ENCODE measurements at regions not wholly inside any gene's neighbourhood (a gene's known extent, or its start where the extent isn't known, plus 50 kb on each side); places are given as distances from the start of the nearest gene placed in this dataset.

DNA sequence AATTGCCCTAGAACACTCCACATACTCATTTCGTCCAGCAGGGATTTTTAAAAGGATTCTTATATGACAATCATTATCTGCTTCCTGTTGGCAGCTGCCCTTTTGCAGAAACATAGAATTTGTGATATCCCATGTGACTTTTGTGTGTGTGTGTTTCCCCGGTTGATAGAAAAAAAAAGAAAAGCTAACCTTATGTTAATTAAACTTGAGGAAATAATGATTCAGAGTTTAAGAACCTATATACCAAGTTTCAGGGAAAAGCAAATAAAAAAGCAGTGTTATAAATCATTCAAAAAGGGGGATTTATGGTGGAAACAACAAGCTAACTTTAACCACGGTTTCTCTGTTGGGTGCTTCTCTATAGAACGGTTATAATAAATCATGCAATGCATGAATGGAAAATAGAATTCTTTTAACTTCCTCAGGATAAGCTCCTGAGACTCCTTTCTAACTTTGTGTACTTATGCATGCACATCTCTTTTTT lies 826.9 kb upstream of the EYS start:
- DNase-seq, result no peak
- TF ChIP-seq, protein P1, sequence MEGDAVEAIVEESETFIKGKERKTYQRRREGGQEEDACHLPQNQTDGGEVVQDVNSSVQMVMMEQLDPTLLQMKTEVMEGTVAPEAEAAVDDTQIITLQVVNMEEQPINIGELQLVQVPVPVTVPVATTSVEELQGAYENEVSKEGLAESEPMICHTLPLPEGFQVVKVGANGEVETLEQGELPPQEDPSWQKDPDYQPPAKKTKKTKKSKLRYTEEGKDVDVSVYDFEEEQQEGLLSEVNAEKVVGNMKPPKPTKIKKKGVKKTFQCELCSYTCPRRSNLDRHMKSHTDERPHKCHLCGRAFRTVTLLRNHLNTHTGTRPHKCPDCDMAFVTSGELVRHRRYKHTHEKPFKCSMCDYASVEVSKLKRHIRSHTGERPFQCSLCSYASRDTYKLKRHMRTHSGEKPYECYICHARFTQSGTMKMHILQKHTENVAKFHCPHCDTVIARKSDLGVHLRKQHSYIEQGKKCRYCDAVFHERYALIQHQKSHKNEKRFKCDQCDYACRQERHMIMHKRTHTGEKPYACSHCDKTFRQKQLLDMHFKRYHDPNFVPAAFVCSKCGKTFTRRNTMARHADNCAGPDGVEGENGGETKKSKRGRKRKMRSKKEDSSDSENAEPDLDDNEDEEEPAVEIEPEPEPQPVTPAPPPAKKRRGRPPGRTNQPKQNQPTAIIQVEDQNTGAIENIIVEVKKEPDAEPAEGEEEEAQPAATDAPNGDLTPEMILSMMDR (IDR thresholded peaks at IDR 0.05; ENCODE audit: low read depth, low read length, missing control alignments), result no peak
- H3K4me3 ChIP-seq (ENCODE audit: low read depth, low read length), result no peak overlapping the region
- no peaks in the 10 kb centered on the region for H3K36me3 ChIP-seq (replicated peaks)
- in situ Hi-C loops (cut with HindIII; ENCODE audit: low pct_ligation_motif_present, low sequenced_read_pairs), result no loop called here
- H3K27me3 ChIP-seq (replicated peaks), result no peaks in the 10 kb centered on the region
- no peak overlapping the region for H3K27ac ChIP-seq

DNA sequence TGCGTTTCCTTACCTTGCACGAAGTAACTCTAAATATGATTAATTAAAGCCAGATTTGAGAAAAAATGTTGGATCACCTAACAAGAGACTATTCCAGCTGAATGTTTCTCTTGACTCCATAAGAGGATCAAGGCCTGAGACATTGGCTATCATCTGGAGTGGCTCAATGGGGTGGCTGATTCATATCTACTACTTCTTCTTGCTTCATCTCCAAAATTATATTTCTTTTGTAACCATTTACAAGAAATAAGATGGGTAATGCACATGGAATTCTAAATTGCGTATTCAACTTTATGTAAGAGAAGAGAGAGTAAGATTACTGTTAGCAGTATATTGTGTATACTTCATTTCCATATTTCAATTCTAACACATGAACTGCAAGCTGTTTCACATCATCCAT lies 819.0 kb upstream of the EYS start:
- H3K36me3 ChIP-seq (replicated peaks), result no peaks in the 10 kb centered on the region
- H3K4me3 ChIP-seq (ENCODE audit: low read depth, low read length), result no peak overlapping the region
- H3K27me3 ChIP-seq (replicated peaks), result no peaks in the 10 kb centered on the region
- no peak overlapping the region for H3K27ac ChIP-seq
- in situ Hi-C loops (cut with HindIII; ENCODE audit: low pct_ligation_motif_present, low sequenced_read_pairs), result no loop called here
- DNase-seq, result no peak
- TF ChIP-seq, protein P1 (IDR thresholded peaks at IDR 0.05; ENCODE audit: low read depth, low read length, missing control alignments), result no peak

DNA sequence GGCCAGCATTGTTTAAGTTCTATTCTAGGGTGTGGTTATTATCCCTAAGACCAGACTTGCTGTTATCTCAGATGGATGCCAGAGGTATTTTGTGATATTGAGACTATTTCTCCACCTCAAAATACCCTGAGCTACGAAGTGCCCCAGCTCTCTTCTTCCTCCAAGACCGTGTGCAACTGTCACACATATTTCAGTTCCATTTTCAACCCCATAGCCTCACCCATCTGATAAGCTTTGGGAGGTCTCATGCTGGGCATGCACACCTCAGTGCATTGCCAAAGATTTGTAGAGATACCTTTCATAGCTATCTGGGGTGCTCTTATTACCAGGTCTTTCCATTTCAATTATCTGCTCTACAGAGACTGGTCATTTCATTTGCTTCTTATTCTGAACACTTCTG lies 815.8 kb upstream of the EYS start:
- no peak for DNase-seq
- H3K4me3 ChIP-seq (ENCODE audit: low read depth, low read length), result no peak overlapping the region
- no peaks in the 10 kb centered on the region for H3K27me3 ChIP-seq (replicated peaks)
- in situ Hi-C loops (cut with HindIII; ENCODE audit: low pct_ligation_motif_present, low sequenced_read_pairs), result no loop called here
- H3K27ac ChIP-seq, result no peak overlapping the region
- H3K36me3 ChIP-seq (replicated peaks), result no peaks in the 10 kb centered on the region
- TF ChIP-seq, protein P1 (IDR thresholded peaks at IDR 0.05; ENCODE audit: low read depth, low read length, missing control alignments), result no peak

DNA sequence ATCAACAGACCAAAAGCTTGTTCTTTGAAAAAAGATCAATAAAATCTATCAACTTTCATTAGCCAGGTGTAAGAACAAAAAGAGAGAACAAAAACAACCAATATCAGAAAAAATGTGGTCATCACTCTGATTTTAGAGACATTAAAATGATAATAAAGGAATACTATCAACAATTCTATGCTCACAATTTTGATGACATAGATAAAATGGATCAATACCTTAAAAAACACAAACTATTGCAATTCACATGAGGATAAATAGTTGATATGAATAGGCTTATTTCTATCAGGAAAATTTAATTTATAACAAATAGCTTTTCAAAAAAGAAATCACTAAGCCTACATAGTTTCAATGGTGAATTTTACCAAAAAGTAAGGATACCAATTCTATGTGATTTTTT lies 809.4 kb upstream of the EYS start:
- H3K4me3 ChIP-seq (ENCODE audit: low read depth, low read length), result no peak overlapping the region
- H3K36me3 ChIP-seq (replicated peaks), result no peaks in the 10 kb centered on the region
- TF ChIP-seq, protein P1 (IDR thresholded peaks at IDR 0.05; ENCODE audit: low read depth, low read length, missing control alignments), result no peak
- in situ Hi-C loops (cut with HindIII; ENCODE audit: low pct_ligation_motif_present, low sequenced_read_pairs), result no loop called here
- DNase-seq, result no peak
- H3K27ac ChIP-seq, result no peak overlapping the region
- H3K27me3 ChIP-seq (replicated peaks), result no peaks in the 10 kb centered on the region

DNA sequence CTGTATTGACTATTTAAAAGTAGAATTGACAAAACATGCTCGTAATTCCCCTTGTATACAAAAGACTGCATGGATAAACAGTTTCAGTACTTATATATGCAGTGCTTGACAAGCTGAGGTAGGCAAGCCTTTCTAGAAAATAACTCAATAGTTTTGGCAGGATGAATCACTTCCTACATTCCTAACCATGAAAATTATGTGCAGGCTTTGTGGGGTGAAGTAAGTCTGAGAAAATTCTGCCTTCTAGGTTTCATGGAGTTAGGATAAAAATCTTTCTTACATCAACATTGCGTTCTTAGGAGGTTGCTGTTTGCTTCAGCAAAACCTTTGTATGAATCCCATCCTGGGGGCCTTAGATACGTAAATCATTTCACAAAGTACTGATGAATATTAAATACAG lies 801.4 kb upstream of the EYS start:
- Histone ChIP-seq H3K27ac (no peak overlapping the region), H3K36me3 (replicated peaks) (no peaks in the 10 kb centered on the region), H3K4me3 (ENCODE audit: low read depth, low read length) (no peak overlapping the region), H3K27me3 (replicated peaks) (no peaks in the 10 kb centered on the region)
- in situ Hi-C loops (cut with HindIII; ENCODE audit: low pct_ligation_motif_present, low sequenced_read_pairs), result no loop called here
- no peak for DNase-seq
- TF ChIP-seq, protein P1 (IDR thresholded peaks at IDR 0.05; ENCODE audit: low read depth, low read length, missing control alignments), result no peak

DNA sequence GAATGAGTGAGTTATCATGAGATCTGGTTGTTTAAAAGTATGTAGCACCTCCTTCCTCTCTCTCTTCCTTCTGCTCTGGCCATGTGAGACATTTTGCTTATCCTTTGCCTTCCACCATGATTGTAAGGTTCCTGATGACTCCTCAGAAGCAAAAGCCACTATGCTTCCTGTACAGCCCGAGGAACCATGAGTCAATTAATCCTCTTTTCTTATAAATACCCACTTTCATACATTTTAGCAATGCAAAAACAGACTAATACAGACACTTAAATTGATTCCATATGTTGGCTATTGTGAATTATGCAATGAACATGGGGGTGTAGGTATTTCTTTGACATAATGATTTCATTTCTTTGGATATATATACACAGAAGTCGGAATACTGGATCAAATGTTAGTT lies 792.8 kb upstream of the EYS start:
- DNase-seq, result no peak
- H3K4me3 ChIP-seq (ENCODE audit: low read depth, low read length), result no peak overlapping the region
- H3K36me3 ChIP-seq (replicated peaks), result no peaks in the 10 kb centered on the region
- H3K27me3 ChIP-seq (replicated peaks), result no peaks in the 10 kb centered on the region
- in situ Hi-C loops (cut with HindIII; ENCODE audit: low pct_ligation_motif_present, low sequenced_read_pairs), result no loop called here
- TF ChIP-seq, protein P1 (IDR thresholded peaks at IDR 0.05; ENCODE audit: low read depth, low read length, missing control alignments), result no peak
- no peak overlapping the region for H3K27ac ChIP-seq

Data from brain microvascular endothelial cell (primary cell).